CD4-positive, alpha-beta T cell (primary cell): ENCODE measurements at regions not wholly inside any gene's neighbourhood (a gene's known extent, or its start where the extent isn't known, plus 50 kb on each side); places are given as distances from the start of the nearest gene placed in this dataset.

ENCODE experiments used
- ATAC-seq: fragments of 200-7000 bp; cut with Tn5 transposase; one replicate; pipeline ENCODE4 v1.10.0; 2022; ENCODE audit warnings: mild to moderate bottlenecking; ENCODE audit not compliant: poor library complexity
- CTCF ChIA-PET: fragments of 350-600 bp; sonication (Branson Sonifier 250); formaldehyde crosslinking; loops from one replicate; lab custom pipeline; 2021; ENCODE audit warnings: antibody characterized with exemption, inconsistent platforms; lab: Charles Lee
- POLR2A ChIA-PET: fragments of 350-600 bp; sonication (Branson Sonifier 250); formaldehyde crosslinking; loops from one replicate; lab custom pipeline; 2021; ENCODE audit warnings: antibody characterized with exemption, inconsistent platforms; lab: Charles Lee
- DNase-seq, 14 experiments: peaks; one replicate each; pipeline ENCODE4 v3.0.0-alpha.2; 2013 to 2020; ENCODE audit warnings: mixed read lengths in 2 of 14
- H3K27ac ChIP-seq, 2 donors: one replicate each; pipeline versions ENCODE4 v1.5.1 to v1.7.0; 2013; ENCODE audit warnings: low read length in 2 of 2, low read depth in 1 of 2, mild to moderate bottlenecking in 1 of 2
- H3K27me3 ChIP-seq, 2 experiments: 1 replicate in 1 of 2; 2 replicates in 1 of 2; pipeline versions ENCODE4 v1.6.1 to v1.7.0; 2013; ENCODE audit warnings: low read length in 2 of 2, control low read depth in 1 of 2, mild to moderate bottlenecking in 1 of 2, moderate library complexity in 1 of 2; ENCODE audit not compliant: insufficient read depth in 2 of 2, control insufficient read depth in 1 of 2
- H3K36me3 ChIP-seq: one replicate; pipeline ENCODE4 v1.6.1; 2013; ENCODE audit warnings: low read length, control low read depth; ENCODE audit not compliant: insufficient read depth
- H3K4me1 ChIP-seq: one replicate; pipeline ENCODE4 v1.6.1; 2013; ENCODE audit warnings: low read length, control low read depth; ENCODE audit not compliant: insufficient read depth
- H3K4me3 ChIP-seq: one replicate; pipeline ENCODE4 v1.5.1; 2013; ENCODE audit warnings: mild to moderate bottlenecking, low read length, moderate library complexity
- H3K9me3 ChIP-seq, 2 experiments: 1 replicate in 1 of 2; 2 replicates in 1 of 2; pipeline versions ENCODE4 v1.6.1 to v1.7.0; 2013; ENCODE audit warnings: low read length in 2 of 2, mild to moderate bottlenecking in 2 of 2, control low read depth in 1 of 2, moderate library complexity in 1 of 2; ENCODE audit not compliant: control insufficient read depth in 1 of 2, insufficient read depth in 1 of 2
- H3K27ac Mint-ChIP-seq: one replicate; pipeline ENCODE4 v1.8.0; 2020; ENCODE audit warnings: mixed read lengths
- H3K27me3 Mint-ChIP-seq: one replicate; pipeline ENCODE4 v1.8.0; 2021; ENCODE audit warnings: mixed read lengths
- H3K36me3 Mint-ChIP-seq: one replicate; pipeline ENCODE4 v1.8.0; 2021; ENCODE audit warnings: low read depth, mixed read lengths
- H3K4me1 Mint-ChIP-seq: one replicate; pipeline ENCODE4 v1.8.0; 2021; ENCODE audit warnings: low read depth, mixed read lengths
- H3K4me3 Mint-ChIP-seq: one replicate; pipeline ENCODE4 v1.8.0; 2020; ENCODE audit warnings: mild to moderate bottlenecking, mixed read lengths
- H3K9me3 Mint-ChIP-seq: one replicate; pipeline ENCODE4 v1.8.0; 2020; ENCODE audit warnings: mixed read lengths
- intact Hi-C, 2 experiments: fragments of 100-400 bp; cut with DNase I in 1 of 2; cut with micrococcal nuclease in 1 of 2; formaldehyde crosslinking; loops; one replicate each; pipeline versions ENCODE4 v1.15.1 to v1.9.0; 2023 to 2025; cut with DNase I, micrococcal nuclease
- TF ChIP-seq, protein P1 (sequence below): fragments of 200-600 bp; IDR thresholded peaks from one replicate; pipeline ENCODE4 v1.8.0; 2022; ENCODE audit warnings: antibody characterized with exemption, mild to moderate bottlenecking

GRCh38 chr1:55464550-55464949 is 249.4 kb upstream of the USP24 start:
- TF ChIP-seq, protein P1, sequence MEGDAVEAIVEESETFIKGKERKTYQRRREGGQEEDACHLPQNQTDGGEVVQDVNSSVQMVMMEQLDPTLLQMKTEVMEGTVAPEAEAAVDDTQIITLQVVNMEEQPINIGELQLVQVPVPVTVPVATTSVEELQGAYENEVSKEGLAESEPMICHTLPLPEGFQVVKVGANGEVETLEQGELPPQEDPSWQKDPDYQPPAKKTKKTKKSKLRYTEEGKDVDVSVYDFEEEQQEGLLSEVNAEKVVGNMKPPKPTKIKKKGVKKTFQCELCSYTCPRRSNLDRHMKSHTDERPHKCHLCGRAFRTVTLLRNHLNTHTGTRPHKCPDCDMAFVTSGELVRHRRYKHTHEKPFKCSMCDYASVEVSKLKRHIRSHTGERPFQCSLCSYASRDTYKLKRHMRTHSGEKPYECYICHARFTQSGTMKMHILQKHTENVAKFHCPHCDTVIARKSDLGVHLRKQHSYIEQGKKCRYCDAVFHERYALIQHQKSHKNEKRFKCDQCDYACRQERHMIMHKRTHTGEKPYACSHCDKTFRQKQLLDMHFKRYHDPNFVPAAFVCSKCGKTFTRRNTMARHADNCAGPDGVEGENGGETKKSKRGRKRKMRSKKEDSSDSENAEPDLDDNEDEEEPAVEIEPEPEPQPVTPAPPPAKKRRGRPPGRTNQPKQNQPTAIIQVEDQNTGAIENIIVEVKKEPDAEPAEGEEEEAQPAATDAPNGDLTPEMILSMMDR = no peak
- H3K36me3 ChIP-seq = no peaks in the 10 kb centered on the region
- Mint-ChIP-seq H3K36me3 (no peaks in the 10 kb centered on the region), H3K4me3 (no peak overlapping the region), H3K9me3 (peaks cover 4% of the 10 kb centered on the region), H3K4me1 (no peaks in the 10 kb centered on the region), H3K27ac (no peak overlapping the region), H3K27me3 (no peaks in the 10 kb centered on the region)
- H3K27me3 ChIP-seq = no peaks in the 10 kb centered on the region
- H3K4me1 ChIP-seq = no peaks in the 10 kb centered on the region
- H3K27ac ChIP-seq = no peak overlapping the region
- CTCF ChIA-PET = no interaction called here
- H3K4me3 ChIP-seq = no peak overlapping the region
- POLR2A ChIA-PET = no interaction called here
- ATAC-seq (no peak), DNase-seq (no peak)
- H3K9me3 ChIP-seq = no peaks in the 10 kb centered on the region
- intact Hi-C loops = no loop called here

- ChIA-PET POLR2A (no interaction called here), CTCF (no interaction called here)
- TF ChIP-seq, protein P1 = no peak
- no peak overlapping the region for H3K4me3 ChIP-seq
- Mint-ChIP-seq H3K4me1 (no peaks in the 10 kb centered on the region), H3K9me3 (peaks cover 4% of the 10 kb centered on the region), H3K27me3 (no peaks in the 10 kb centered on the region), H3K4me3 (no peak overlapping the region), H3K36me3 (no peaks in the 10 kb centered on the region), H3K27ac (no peak overlapping the region)
- H3K27me3 ChIP-seq = no peaks in the 10 kb centered on the region
- intact Hi-C loops = no loop called here
- H3K9me3 ChIP-seq = no peaks in the 10 kb centered on the region
- DNase-seq = no peak
- H3K36me3 ChIP-seq = no peaks in the 10 kb centered on the region
- no peaks in the 10 kb centered on the region for H3K4me1 ChIP-seq
- ATAC-seq = no peak
- no peak overlapping the region for H3K27ac ChIP-seq
Observed at GRCh38 chr1:55463814-55464475, 248.8 kb upstream of the USP24 start.

DNA sequence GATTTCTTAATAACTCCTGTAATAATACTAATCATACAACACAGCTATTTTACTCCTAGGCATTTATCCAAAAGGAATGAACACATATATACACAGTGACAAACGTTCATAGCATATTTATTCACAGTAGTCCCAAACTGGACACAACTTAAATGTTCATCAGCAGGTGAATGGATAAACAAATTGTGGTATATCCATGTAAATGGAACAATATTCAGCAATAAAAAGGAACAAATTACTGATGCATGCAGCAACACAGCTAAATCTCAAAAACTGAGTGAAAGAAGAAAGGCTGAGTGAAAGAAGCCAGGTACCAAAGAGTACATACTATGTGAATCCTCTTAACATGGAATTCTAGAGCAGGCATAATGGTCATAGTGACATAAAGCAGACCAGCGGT is 242.7 kb upstream of the USP24 start:
- ChIA-PET POLR2A (no interaction called here), CTCF (no interaction called here)
- DNase-seq (no peak), ATAC-seq (no peak)
- H3K9me3 ChIP-seq = peaks cover 0 to 5% of the 10 kb centered on the region in 2 experiments
- no peak overlapping the region for H3K4me3 ChIP-seq
- intact Hi-C loops = no loop called here
- Mint-ChIP-seq H3K4me3 (no peak overlapping the region), H3K27ac (no peak overlapping the region), H3K27me3 (no peaks in the 10 kb centered on the region), H3K36me3 (no peaks in the 10 kb centered on the region), H3K4me1 (no peaks in the 10 kb centered on the region), H3K9me3 (peaks cover 17% of the 10 kb centered on the region)
- H3K36me3 ChIP-seq = no peaks in the 10 kb centered on the region
- no peak overlapping the region for H3K27ac ChIP-seq
- H3K4me1 ChIP-seq = no peaks in the 10 kb centered on the region
- TF ChIP-seq, protein P1 = no peak
- H3K27me3 ChIP-seq = peaks cover 0 to 5% of the 10 kb centered on the region in 2 experiments
